GM10266 (cell line): ENCODE measurements at regions not wholly inside any gene's neighbourhood (a gene's known extent, or its start where the extent isn't known, plus 50 kb on each side); places are given as distances from the start of the nearest gene placed in this dataset.

ENCODE experiments used
- DNase-seq: peaks from one replicate; pipeline ENCODE4 v3.0.0; 2012; ENCODE audit errors: extremely low spot score
- CTCF ChIP-seq: IDR thresholded peaks from 2 replicates; pipeline ENCODE4 v1.5.1; 2012; ENCODE audit warnings: mild to moderate bottlenecking, low read depth; ENCODE audit not compliant: control insufficient read depth, insufficient read depth; ENCODE audit errors: missing control alignments

GRCh38 chr15:91776104-91776503, 77.4 kb upstream of the SLCO3A1 start:
- TF ChIP-seq CTCF: no peak

DNA sequence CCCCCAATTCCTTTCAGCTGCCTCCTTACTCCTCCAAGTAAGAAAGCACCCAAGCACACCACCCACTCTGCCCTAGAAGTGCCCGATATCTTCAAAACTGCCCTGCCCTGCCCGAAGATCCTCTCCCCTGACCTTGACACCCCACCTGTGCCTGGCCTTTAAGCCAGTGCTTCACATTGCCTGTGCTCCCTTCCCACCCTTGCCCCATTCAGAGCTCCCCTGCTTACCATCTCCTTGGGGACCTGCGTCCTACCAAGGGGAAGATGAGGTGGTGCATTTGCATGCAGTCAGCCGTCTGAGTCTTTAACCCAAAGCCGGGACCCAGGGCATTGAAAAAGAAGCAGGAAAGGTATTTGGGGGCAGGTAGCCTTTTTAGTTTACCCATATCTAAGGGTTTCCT, 73.5 kb upstream of the SLCO3A1 start:
- DNase-seq: no peak
- TF ChIP-seq CTCF: no peak

More at GRCh38 chr15:91776104-91776503, 77.4 kb upstream of the SLCO3A1 start:
- DNase-seq: no peak

- no peak for DNase-seq
- no peak for TF ChIP-seq CTCF
Observed at GRCh38 chr15:91780387-91780786, 73.1 kb upstream of the SLCO3A1 start.

DNA sequence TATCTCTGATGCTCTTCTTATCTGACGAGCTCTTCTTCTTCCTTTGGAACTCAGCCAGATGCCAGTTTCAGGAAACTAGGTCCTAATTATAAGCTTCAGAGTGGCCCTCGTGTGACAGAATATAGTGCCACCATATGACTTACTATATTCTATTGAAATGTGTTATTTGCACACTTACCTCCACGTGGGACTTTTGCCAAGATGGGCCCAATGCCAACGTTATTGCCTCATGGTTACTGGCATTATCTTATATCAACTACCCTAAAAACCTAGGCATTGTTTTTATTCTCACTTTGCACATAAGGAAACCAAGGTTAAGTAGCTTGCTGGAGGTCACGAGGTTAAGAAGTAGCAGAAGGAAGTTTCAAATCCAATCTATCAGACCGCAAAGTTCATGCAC, 71.3 kb upstream of the SLCO3A1 start:
- DNase-seq: no peak
- TF ChIP-seq CTCF: no peak

- no peak for TF ChIP-seq CTCF
- no peak for DNase-seq
Observed at GRCh38 chr15:91783008-91783407, 70.5 kb upstream of the SLCO3A1 start.

DNA sequence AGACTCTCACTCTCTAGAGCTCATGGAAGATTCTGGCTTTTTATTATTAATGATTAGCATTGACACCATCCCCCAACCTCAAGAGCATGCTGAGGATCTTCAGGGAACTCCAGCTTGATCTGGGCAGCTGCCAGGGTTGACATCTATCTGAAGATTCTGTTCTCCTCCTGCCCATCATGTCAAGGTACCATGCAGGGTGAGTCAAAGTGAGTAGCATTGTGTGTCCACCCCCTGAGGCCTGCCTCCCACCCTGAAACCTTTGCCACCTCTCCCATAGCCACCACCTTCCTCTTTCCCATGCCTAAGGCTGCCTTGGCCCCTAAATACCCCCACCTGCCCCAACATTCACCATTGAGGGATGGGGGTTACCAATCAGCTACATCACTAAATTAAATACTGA, 70.1 kb upstream of the SLCO3A1 start:
- TF ChIP-seq CTCF: no peak
- DNase-seq: no peak

- DNase-seq: no peak
- TF ChIP-seq CTCF: no peak
Observed at GRCh38 chr15:91784973-91785709, 68.4 kb upstream of the SLCO3A1 start.
